ENCODE measurements at regions not wholly inside any gene's neighbourhood (a gene's known extent, or its start where the extent isn't known, plus 50 kb on each side); places are given as distances from the start of the nearest gene placed in this dataset.

DNA sequence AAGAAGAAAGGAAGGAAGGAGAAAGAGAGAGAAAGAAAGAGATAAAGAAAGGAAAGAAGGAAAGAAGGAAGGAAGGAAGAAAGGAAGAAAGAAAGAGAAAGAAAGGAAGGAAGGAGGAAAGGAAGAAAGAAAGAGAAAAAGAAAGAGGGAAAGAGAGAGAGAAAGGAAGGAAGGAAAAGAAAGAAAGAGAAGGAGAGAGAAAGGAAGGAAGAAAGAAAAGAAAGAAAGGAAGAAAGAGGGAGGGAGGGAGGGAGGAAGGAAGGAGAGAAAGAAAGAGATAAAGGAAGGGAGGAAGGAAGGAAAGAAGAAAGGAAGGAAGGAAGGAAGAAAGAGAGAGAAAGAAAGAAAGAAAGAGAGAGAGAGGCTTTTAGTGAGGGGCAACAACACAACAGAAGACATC lies 135.1 kb upstream of the VSTM2B start:
- TF ChIP-seq, protein P1, sequence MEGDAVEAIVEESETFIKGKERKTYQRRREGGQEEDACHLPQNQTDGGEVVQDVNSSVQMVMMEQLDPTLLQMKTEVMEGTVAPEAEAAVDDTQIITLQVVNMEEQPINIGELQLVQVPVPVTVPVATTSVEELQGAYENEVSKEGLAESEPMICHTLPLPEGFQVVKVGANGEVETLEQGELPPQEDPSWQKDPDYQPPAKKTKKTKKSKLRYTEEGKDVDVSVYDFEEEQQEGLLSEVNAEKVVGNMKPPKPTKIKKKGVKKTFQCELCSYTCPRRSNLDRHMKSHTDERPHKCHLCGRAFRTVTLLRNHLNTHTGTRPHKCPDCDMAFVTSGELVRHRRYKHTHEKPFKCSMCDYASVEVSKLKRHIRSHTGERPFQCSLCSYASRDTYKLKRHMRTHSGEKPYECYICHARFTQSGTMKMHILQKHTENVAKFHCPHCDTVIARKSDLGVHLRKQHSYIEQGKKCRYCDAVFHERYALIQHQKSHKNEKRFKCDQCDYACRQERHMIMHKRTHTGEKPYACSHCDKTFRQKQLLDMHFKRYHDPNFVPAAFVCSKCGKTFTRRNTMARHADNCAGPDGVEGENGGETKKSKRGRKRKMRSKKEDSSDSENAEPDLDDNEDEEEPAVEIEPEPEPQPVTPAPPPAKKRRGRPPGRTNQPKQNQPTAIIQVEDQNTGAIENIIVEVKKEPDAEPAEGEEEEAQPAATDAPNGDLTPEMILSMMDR (IDR thresholded peaks at IDR 0.05) = no peak
- no peak for TF ChIP-seq TP53 (CRISPR knock-in tag; IDR thresholded peaks at IDR 0.05)
- TF ChIP-seq JUN (CRISPR knock-in tag; IDR thresholded peaks at IDR 0.05) = no peak
- no peak for TF ChIP-seq FOXP1 (CRISPR knock-in tag; IDR thresholded peaks at IDR 0.05; ENCODE audit: borderline replicate concordance)

Data from WTC11 (cell line).